Ecto neural progenitor cell (in vitro differentiated cells): ENCODE measurements at regions not wholly inside any gene's neighbourhood (a gene's known extent, or its start where the extent isn't known, plus 50 kb on each side); places are given as distances from the start of the nearest gene placed in this dataset.

Experiments used
- DNase-seq: peaks from one replicate; pipeline ENCODE4 v3.0.0-alpha.2; 2018; ENCODE audit warnings: low spot score

- no peak for DNase-seq
Measured at GRCh38 chr10:129278686-129279085, 188.4 kb upstream of the MGMT start.

GRCh38 chr10:129279446-129280154 is 187.4 kb upstream of the MGMT start:
- no peak for DNase-seq

DNA sequence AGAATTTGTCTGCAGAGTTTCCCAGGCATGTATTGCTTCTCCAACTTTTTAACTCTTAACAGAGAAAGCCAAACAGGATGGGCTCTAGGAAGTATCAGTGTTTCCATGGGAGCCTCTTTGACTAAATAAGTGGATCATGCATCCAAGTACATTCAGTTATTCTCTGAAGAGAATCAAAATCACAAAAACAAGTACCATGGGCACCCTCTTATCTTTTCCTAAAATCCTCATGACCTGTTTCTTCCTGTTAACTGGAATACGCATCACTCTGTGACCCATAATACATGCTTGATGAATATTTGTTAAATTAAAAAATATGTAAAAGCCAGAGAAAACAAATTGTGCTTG is 186.9 kb upstream of the MGMT start:
- no peak for DNase-seq

DNA sequence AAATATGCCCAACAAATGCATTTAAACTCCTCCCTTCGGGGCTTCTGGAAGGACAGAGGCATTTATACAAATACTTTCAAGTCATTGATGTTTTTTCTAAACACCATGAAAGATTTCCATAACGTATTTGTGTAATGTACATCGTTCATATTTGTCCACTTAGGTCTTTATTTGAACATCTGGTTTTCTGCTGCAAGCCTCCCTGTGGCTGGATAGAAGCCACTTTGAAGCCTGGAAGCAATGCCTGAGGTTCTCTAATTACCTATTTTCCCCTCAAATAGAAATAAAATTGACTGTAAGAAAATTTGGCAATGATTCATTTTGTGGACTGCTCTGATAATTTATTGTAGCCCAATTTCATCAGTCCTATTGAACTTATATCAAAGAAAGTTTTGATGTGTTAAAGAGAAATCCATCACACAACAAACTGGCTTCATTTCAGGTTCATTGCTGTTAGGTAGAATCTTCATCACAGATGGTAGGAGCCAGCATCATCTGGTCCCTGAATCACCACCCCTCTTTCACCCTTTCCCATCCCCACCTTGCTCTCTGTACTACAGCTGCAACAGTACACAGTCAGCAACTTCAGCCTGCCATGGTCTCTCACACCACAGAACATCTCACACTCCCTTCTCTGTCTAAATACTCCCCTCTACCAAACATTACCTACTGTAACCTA is 186.0 kb upstream of the MGMT start:
- DNase-seq: no peak

DNA sequence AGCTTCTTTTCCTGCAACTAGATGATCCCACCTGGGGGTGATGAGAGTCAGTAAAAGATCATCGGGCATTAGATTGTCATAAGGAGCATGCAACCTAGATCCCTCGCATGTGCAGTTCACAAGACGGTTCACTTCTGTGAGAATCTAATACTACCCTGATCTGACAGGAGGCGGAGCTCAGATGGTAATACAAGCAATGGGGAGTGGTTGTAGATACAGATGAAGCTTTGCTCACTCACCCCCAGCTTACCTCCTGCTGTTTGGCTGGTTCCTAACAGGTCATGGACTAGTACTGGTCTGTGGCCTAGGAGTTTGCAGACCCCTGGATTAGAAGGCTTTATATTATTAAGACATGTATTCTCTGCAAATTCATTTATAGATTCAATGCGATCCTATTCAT is 181.6 kb upstream of the MGMT start:
- DNase-seq: no peak

DNA sequence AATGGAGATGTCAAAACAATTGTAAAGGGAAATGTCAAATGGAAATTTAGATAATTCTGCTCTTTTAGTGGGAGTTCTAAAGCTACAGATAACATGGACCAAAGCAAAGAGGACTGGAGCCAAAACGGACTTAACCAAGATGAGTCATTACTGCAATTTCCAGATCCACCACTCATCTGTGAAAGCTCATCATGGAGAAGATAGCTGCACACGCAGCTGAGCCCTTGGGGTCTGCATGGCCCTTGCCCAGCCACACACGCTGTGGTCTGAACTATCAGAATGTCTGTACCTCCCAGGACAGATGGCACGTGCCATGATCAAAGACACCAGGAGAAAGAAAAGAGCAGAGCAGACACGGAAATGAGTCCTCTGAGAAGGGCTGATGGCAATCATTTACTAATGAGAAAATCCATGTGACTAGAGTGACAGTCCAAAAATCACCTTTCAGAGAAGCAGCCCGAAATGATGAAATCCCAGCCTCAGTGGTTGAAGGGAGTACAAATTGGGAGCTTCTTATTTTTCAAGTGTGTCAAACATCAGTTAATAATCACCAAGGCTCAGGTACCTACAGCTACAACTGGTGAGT is 177.9 kb upstream of the MGMT start:
- DNase-seq: no peak

DNA sequence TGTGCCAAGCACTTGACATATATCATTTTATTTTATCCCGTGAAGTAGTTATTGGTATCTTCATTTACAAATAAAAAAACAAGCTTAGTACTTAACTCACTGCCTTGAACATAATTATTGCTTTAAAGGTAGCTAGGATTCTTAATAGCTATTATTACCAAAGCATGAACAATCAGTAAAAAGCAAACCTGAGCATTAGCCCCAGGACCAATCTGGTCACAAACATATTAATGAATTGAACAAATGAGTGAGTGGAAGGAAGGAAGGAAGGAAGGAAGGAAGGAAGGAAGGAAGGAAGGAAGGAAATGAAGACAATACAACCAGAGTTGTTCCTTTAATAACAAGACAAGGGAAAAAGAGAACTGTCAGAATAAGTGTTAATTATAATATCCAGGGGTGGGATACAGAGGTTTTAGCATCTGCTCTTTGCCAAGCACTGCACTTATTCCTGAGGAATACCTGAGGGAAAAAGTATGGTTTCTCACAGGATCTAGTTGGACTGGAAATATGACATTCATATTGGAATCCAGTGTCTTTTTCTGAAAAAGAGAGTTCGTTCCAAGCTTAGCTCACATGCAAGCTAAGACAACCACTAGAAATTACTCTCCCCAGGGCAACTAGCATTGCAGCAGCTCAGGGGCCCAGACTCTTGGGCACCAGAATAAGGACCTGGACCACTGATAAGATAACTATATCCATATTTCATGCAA is 172.9 kb upstream of the MGMT start:
- no peak for DNase-seq

- no peak for DNase-seq
Measured at GRCh38 chr10:129294944-129295343, 172.1 kb upstream of the MGMT start.

DNA sequence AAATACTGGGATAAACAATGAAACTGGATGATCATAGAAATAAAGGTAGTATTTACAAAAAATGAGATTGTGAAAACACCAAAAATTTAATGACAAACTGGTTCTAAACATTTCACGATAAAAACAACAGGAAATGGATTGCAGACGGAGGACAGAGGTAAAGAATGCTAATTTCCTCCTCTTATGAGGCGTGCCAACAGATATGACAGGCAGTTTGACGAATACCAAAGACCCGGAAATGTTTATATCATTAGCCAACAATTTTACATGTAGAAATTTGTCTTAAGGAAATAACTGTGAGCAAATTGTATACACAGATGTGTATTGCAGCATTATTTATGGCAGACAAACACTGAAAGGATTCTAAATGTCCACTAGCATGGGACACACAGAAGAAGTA is 162.0 kb upstream of the MGMT start:
- no peak for DNase-seq

GRCh38 chr10:129307141-129307540 is 159.9 kb upstream of the MGMT start:
- no peak for DNase-seq

DNA sequence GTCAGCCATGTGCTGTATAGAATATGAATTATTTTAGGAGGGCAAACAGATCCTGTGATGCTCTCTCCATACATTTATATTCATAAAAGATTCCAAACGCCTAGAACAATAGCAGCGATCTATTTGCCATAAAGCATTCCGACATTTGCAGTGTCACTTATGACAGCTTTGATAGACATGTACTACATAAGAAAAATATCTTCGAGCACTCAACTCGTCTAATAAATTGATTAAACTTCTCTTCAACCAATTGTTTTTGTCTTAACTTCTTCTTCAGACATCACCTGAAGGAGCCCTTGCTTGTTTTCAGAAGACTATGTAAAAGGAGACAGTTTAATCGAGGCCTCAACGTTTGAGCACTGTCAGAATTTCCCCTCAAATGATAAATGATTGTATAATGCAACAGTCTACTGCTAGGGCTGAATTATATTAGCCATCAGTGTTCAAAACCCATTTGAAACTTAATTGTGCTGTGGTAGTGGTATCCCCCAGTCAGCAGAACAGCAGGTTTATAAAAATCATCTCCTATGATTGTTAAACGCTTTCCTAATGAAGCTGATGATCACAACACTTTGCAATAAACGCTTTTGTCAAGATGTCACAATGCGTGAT is 158.0 kb upstream of the MGMT start:
- DNase-seq: no peak

- no peak for DNase-seq
Measured at GRCh38 chr10:129309565-129309964, 157.5 kb upstream of the MGMT start.

DNA sequence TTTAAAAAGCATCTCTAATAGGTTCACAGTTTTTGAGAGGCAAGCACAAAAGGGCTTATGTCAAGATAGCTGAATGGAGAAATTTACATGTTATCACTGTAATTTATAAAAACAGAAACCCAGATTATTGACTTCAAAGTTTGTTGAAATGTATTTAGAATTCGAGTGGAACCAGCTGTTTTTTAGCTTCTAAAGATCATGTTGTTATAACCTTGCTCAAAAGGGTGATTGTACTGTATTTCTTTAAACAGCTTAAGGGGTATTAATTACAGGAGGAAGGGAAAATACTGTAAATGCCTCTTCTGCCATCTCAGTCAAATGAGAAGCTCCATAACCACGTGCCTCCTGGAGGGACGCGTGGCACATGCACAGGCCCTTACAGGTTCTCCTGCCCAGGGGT is 156.2 kb upstream of the MGMT start:
- DNase-seq: no peak

DNA sequence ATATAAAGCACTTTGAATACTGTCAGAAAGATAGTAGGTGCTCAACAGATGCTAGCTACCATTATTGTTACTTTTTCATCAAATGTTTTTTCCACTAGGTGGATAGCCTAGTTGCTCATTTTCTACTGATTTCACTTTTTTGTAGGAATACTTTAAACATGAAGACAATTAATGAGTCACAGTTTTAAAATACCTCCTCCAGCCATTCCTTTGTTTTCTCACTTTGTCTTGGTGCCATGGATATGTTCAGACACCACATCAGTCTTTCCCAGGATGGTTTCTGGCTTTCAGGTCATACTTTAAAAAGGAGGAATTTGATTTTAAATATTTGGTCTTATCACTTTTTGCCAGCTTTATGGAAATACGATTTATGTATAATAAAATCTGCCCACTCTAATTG is 147.1 kb upstream of the MGMT start:
- no peak for DNase-seq

DNA sequence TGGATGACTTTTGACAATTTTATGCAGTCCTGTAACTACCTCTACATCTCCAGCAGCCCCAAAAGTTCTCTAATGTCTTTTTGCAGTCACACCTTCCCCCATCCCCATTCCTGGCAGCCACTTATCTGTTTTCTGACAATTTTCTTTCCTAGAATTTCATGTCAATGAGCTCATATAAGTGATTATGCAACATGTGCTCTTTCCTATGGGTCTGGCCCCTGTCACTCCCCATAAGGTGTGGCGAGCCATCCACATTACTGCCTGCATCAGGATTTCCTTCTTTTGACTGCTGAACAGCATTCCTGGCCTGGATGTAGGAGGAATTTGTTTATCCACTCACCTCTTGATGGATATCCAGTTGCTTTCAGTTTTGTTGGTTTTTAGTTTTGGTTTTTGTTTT is 146.7 kb upstream of the MGMT start:
- DNase-seq: no peak

- no peak for DNase-seq
Measured at GRCh38 chr10:129321727-129322126, 145.3 kb upstream of the MGMT start.

DNA sequence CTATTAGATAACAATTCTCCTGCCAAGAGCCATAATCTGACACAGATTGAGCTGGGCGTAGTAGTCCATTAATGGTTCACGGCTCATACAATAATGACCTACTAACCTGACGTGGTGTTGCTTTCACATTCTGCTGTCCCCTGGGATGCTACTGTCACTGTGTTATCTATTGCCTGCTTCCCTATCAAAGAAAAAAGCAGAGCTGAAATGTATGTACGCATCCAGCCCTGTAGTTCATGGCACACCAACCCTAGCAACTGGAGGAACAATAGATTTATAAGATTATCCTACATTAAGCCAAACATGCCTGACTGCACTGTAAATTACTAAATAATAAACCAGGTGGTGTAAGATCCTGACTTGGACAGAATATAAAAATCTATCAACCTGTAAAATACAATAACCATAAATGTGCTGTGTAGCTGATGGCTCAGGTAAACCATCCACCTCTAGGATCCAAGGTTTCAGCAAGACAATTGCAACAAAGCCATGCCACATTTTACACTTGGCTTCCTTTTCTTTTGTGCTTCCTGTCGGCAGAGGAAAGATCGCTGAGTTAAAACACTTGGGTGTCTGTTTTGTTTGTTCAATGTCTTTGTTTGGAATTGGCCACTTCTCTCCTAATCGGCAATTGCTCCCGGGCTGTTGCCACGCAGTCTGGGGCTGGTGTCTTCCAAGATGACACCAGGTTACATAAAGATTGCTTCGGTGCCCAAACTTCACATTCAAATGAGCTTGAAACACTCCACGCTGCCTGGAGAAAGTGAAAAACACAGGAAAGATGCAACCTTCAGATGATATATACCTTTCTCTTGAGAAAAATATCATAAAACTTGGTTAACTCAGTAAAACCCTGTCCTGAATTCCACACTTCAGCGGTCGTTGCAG is 143.9 kb upstream of the MGMT start:
- no peak for DNase-seq

GRCh38 chr10:129323879-129324278 is 143.2 kb upstream of the MGMT start:
- no peak for DNase-seq

DNA sequence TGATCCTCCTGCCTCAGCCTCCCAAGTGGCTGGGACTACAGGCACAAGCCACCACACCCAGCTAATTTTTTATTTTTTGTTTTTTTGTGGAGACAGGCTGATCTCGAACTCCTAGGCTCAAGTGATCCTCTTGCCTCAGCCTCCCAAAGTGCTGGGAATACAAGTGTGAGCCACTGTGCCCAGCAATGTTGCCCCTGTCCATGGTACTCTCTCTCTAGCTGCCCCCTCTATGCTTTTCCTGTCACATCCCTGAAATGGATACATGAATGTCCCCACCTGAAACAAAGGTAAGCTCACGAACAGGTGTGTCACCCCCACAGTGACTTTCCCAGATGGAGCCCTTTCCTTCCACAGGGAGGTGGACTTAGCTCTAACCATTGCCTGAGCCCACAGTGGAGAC is 141.1 kb upstream of the MGMT start:
- no peak for DNase-seq

GRCh38 chr10:129328546-129328945 is 138.5 kb upstream of the MGMT start:
- DNase-seq: no peak

- DNase-seq: no peak
Measured at GRCh38 chr10:129329385-129330055, 137.5 kb upstream of the MGMT start.
